Mesenchymal stem cell (in vitro differentiated cells and primary cell): ENCODE measurements at regions not wholly inside any gene's neighbourhood (a gene's known extent, or its start where the extent isn't known, plus 50 kb on each side); places are given as distances from the start of the nearest gene placed in this dataset. TPM values are rescaled to one million over a fixed set of nuclear protein-coding genes. Genes with fewer than 3 reads are reported as not detected.
"Not testable (repeated sequence)": the region's sequence is repeated elsewhere in the genome, so short reads cannot be mapped to it uniquely, and the experiment has no call there.

Experiments
- DNase-seq: peaks from one replicate; pipeline ENCODE4 v3.0.0-alpha.2; 2013
- H2AFZ ChIP-seq: one replicate; pipeline ENCODE4 v1.6.1; 2013; ENCODE audit warnings: low read depth, mild to moderate bottlenecking, control low read depth, inconsistent platforms, low read length, moderate library complexity
- H2AK5ac ChIP-seq: 2 replicates; pipeline ENCODE4 v1.6.1; 2013; ENCODE audit warnings: low read length, moderate library complexity, mild to moderate bottlenecking, inconsistent platforms; ENCODE audit not compliant: severe bottlenecking
- H2BK120ac ChIP-seq: one replicate; pipeline ENCODE4 v1.6.1; 2013; ENCODE audit warnings: low read depth, mild to moderate bottlenecking, inconsistent platforms, low read length, moderate library complexity
- H2BK12ac ChIP-seq, 2 experiments: one replicate each; pipeline ENCODE4 v1.6.1; 2013; ENCODE audit warnings: inconsistent platforms in 2 of 2, low read length in 2 of 2, mild to moderate bottlenecking in 2 of 2, moderate library complexity in 2 of 2, control low read depth in 1 of 2
- H2BK15ac ChIP-seq: one replicate; pipeline ENCODE4 v1.6.1; 2013; ENCODE audit warnings: mild to moderate bottlenecking, low read depth, inconsistent platforms; ENCODE audit not compliant: poor library complexity, severe bottlenecking
- H2BK5ac ChIP-seq: 2 replicates; pipeline ENCODE4 v1.6.1; 2013; ENCODE audit warnings: low read depth, mild to moderate bottlenecking, low read length, control low read depth, inconsistent platforms; ENCODE audit not compliant: poor library complexity, severe bottlenecking
- H3K14ac ChIP-seq, 2 experiments: one replicate each; pipeline ENCODE4 v1.6.1; 2013; ENCODE audit warnings: inconsistent platforms in 2 of 2, low read length in 2 of 2, control low read depth in 1 of 2, mild to moderate bottlenecking in 1 of 2, moderate library complexity in 1 of 2
- H3K18ac ChIP-seq, 2 experiments: one replicate each; pipeline ENCODE4 v1.6.1; 2013; ENCODE audit warnings: inconsistent platforms in 2 of 2, low read length in 2 of 2, control low read depth in 1 of 2, low read depth in 1 of 2, mild to moderate bottlenecking in 1 of 2
- H3K23ac ChIP-seq, 2 experiments: one replicate each; pipeline ENCODE4 v1.6.1; 2013; ENCODE audit warnings: inconsistent platforms in 2 of 2, low read length in 2 of 2, mild to moderate bottlenecking in 2 of 2, moderate library complexity in 2 of 2, control low read depth in 1 of 2
- H3K27ac ChIP-seq: 2 replicates; pipeline ENCODE4 v1.5.1; 2013; ENCODE audit warnings: mild to moderate bottlenecking, moderate library complexity, low read length, control low read depth, inconsistent platforms; ENCODE audit not compliant: poor library complexity, severe bottlenecking
- H3K27me3 ChIP-seq, 2 experiments: 2 replicates each; pipeline versions ENCODE4 v1.6.1 to v1.7.0; 2013; ENCODE audit warnings: low read length in 2 of 2, mild to moderate bottlenecking in 2 of 2, moderate library complexity in 2 of 2, control low read depth in 1 of 2, inconsistent platforms in 1 of 2; ENCODE audit not compliant: control insufficient read depth in 1 of 2, insufficient read depth in 1 of 2
- H3K36me3 ChIP-seq, 2 experiments: 2 replicates each; pipeline versions ENCODE4 v1.6.1 to v1.7.0; 2013; ENCODE audit warnings: low read length in 2 of 2, control low read depth in 1 of 2, inconsistent platforms in 1 of 2, low read depth in 1 of 2, mild to moderate bottlenecking in 1 of 2; ENCODE audit not compliant: insufficient read depth in 2 of 2, control insufficient read depth in 1 of 2
- H3K4ac ChIP-seq, 2 experiments: one replicate each; pipeline ENCODE4 v1.6.1; 2013; ENCODE audit warnings: inconsistent platforms in 2 of 2, low read length in 2 of 2, mild to moderate bottlenecking in 2 of 2, moderate library complexity in 2 of 2, control low read depth in 1 of 2, low read depth in 1 of 2
- H3K4me1 ChIP-seq: 2 replicates; pipeline ENCODE4 v1.6.1; 2013; ENCODE audit warnings: low read depth, low read length, control low read depth; ENCODE audit not compliant: control insufficient read depth, insufficient read depth
- H3K4me2 ChIP-seq: 2 replicates; pipeline ENCODE4 v1.6.1; 2013; ENCODE audit warnings: low read length, mild to moderate bottlenecking, inconsistent platforms; ENCODE audit not compliant: poor library complexity, severe bottlenecking
- H3K4me3 ChIP-seq, 2 experiments: 2 replicates each; pipeline versions ENCODE4 v1.5.1 to v1.7.0; 2013; ENCODE audit warnings: low read length in 2 of 2, mild to moderate bottlenecking in 2 of 2, control low read depth in 1 of 2, low read depth in 1 of 2; ENCODE audit not compliant: insufficient read depth in 1 of 2
- H3K79me1 ChIP-seq: replicated peaks from 2 replicates; pipeline ENCODE4 v1.6.1; 2013; ENCODE audit warnings: mild to moderate bottlenecking, control low read depth, low read length, inconsistent platforms; ENCODE audit not compliant: poor library complexity, severe bottlenecking
- H3K9ac ChIP-seq: 2 replicates; pipeline ENCODE4 v1.7.0; 2013; ENCODE audit warnings: mild to moderate bottlenecking, low read length, moderate library complexity
- H3K9me3 ChIP-seq: 2 replicates; pipeline ENCODE4 v1.7.0; 2013; ENCODE audit warnings: mild to moderate bottlenecking, low read length; ENCODE audit not compliant: control insufficient read depth
- H4K8ac ChIP-seq: one replicate; pipeline ENCODE4 v1.6.1; 2013; ENCODE audit warnings: inconsistent platforms, mild to moderate bottlenecking, low read length, moderate library complexity
- H4K91ac ChIP-seq: one replicate; pipeline ENCODE4 v1.6.1; 2013; ENCODE audit warnings: mild to moderate bottlenecking, low read length, inconsistent platforms
- WGBS: methylation state at CpG from one replicate; pipeline ENCODE4 v1.1.7; 2013; ENCODE audit warnings: mixed read lengths; 5-methylcytosine and 5-hydroxymethylcytosine counted together
- small RNA-seq: library from polyadenylated mRNA; stranded (forward); fragments of <200 nt; extraction: miRNeasy Mini kit (QIAGEN cat#:217004); gene quantifications from one replicate; pipeline ENCODE3, GENCODE V24; 2013; ENCODE audit warnings: low read depth

DNA sequence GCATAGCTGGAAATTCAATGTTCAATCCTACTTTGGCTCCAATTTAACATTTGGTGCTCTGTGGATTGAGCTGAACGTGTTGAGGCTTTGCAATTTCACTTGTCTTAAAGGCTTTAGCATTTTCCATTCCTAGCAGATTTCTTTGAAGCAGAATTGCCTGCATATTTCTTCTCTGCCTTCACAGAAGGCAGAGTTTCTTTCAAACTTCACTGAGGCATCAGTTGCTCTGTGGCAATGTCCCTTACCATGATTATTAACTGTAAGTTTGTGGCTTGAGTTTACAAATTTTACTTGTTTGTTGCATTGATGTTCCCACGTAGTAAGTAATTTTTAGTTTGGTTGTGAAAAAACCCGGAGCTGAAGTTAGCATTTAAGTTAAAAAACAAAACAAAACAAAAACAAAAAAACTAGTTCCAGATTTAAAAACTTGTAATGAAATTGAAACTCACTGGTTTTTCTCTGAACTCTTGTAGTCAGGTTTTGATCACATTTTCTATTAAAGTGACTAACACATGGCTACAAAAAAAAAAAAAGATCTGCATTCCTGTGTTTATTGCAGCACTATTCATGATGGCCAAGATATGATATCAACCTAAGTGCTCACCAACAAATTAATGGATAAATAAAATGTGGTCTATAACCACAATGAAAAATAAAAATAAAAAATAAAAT is 55.2 kb upstream of the UXS1 start:
- not testable (repeated sequence) for DNase-seq, H4K91ac ChIP-seq, H2BK120ac ChIP-seq, H2BK12ac ChIP-seq, H2AK5ac ChIP-seq, H3K4me2 ChIP-seq, H3K9me3 ChIP-seq, H3K18ac ChIP-seq, H3K27me3 ChIP-seq, H3K36me3 ChIP-seq, H3K23ac ChIP-seq, H3K4me3 ChIP-seq, H3K9ac ChIP-seq, H3K79me1 ChIP-seq, H3K4ac ChIP-seq, H2BK5ac ChIP-seq, H3K4me1 ChIP-seq, H2AFZ ChIP-seq, H2BK15ac ChIP-seq, H3K27ac ChIP-seq, H3K14ac ChIP-seq, H4K8ac ChIP-seq
- WGBS, result no CpG with 5 or more reads among the region's 3 CpGs

DNA sequence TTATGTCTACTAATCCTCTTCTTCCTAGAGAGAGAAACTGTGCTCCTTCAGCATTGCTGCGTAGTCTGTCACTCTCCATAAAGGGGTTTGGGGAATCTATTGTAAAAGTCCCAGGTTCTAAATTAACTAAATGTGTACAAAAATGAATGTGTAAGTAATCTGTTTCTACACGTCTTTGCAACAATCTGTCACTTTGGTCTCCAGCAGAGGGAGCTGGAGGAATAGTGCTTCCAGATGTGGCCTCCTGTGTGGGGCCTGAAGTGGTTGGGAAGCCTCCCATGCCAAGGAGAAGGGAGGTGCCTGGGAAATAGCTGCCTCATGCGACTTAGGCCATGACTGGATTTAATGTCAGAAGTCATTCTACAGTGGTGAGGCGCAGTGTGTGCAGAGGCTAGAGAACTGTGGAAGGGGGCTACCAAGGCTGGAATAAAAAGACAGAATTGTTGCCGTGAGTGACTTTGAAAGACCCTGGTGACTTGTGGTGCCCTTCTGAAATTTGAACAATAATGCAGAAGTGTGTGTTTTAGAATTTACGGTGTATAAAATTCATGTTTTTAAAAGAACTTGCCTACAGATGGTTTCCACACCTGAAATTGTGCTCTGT is 54.5 kb upstream of the UXS1 start:
- 62% methylated on average over 4 of the region's 6 CpGs for WGBS
- H3K4me1 ChIP-seq, H2BK120ac ChIP-seq, H2AFZ ChIP-seq, H3K27me3 ChIP-seq, H4K91ac ChIP-seq, H3K14ac ChIP-seq, H3K79me1 ChIP-seq, H3K9me3 ChIP-seq, H4K8ac ChIP-seq, H3K4ac ChIP-seq, H2AK5ac ChIP-seq, H2BK5ac ChIP-seq, H2BK12ac ChIP-seq, H3K27ac ChIP-seq, H3K4me3 ChIP-seq, DNase-seq, H3K9ac ChIP-seq, H2BK15ac ChIP-seq, H3K4me2 ChIP-seq, H3K36me3 ChIP-seq, H3K18ac ChIP-seq, H3K23ac ChIP-seq: not testable (repeated sequence)

Small RNA genes lying in the stretch of these regions (small RNA-seq; reads per million reads assigned to genes)
- gene AC114755.3, result not detected
